Ovary (tissue), 7 donors: ENCODE measurements at regions not wholly inside any gene's neighbourhood (a gene's known extent, or its start where the extent isn't known, plus 50 kb on each side); places are given as distances from the start of the nearest gene placed in this dataset.

ENCODE experiments used
- DNase-seq, 5 donors: peaks; one replicate each; pipeline ENCODE4 v3.0.0-alpha.2; 2019 to 2020
- H3K27ac ChIP-seq, 2 donors: fragments of 200-600 bp; one replicate each; pipeline versions ENCODE4 v1.5.1 to v1.8.0; 2019 to 2022
- H3K27me3 ChIP-seq: fragments of 200-600 bp; one replicate; pipeline ENCODE4 v1.8.0; 2022
- H3K36me3 ChIP-seq: fragments of 200-600 bp; sonication (generic); one replicate; pipeline ENCODE4 v1.5.1; 2019
- H3K4me1 ChIP-seq: one replicate; pipeline ENCODE4 v1.8.1; 2013; ENCODE audit warnings: mild to moderate bottlenecking, moderate library complexity; ENCODE audit not compliant: insufficient read depth
- H3K4me3 ChIP-seq: fragments of 200-600 bp; sonication (generic); one replicate; pipeline ENCODE4 v1.5.1; 2017
- H3K9me3 ChIP-seq, 2 donors: fragments of 200-600 bp in 1 of 2; sonication (generic) in 1 of 2; one replicate each; pipeline versions ENCODE4 v1.5.1 to v1.8.1; 2013 to 2019; ENCODE audit warnings: mild to moderate bottlenecking in 1 of 2, moderate library complexity in 1 of 2
- EP300 ChIP-seq: sonication (generic); formaldehyde crosslinking; IDR thresholded peaks from one replicate; pipeline ENCODE4 v1.6.1; 2017; ENCODE audit warnings: antibody characterized with exemption
- POLR2A ChIP-seq: fragments of 450-650 bp; IDR thresholded peaks from one replicate; pipeline ENCODE4 v1.6.1; 2017; ENCODE audit warnings: antibody characterized with exemption, mild to moderate bottlenecking, moderate library complexity
- WGBS, 3 donors: extraction: QIAGEN DNeasy Blood & Tissue Kit in 1 of 3; methylation state at CpG; one replicate each; pipeline versions ENCODE4 v1.1.5 to v1.1.7; 2013 to 2017; 5-methylcytosine and 5-hydroxymethylcytosine counted together
- intact Hi-C, 4 donors: fragments of 100-400 bp; cut with DNase I; formaldehyde crosslinking; loops; one replicate each; pipeline versions ENCODE4 v1.11.0 to v1.15.1; 2022 to 2023
- TF ChIP-seq, protein P1 (sequence below), 3 donors: fragments of 450-650 bp in 2 of 3; fragments of 200-600 bp in 1 of 3; IDR thresholded peaks; one replicate each; pipeline versions ENCODE4 v1.5.1 to v1.8.0; 2016 to 2022; ENCODE audit warnings: antibody characterized with exemption in 3 of 3, mild to moderate bottlenecking in 1 of 3
- donor health status: DM: no; HTN: no; CAD: no; lungs with moderate emphysema.
- donor health status: DM: no; HTN: no; CAD: no.
- donor health status: Bipolar disorder and iron deficiency.
- donor health status: DM: no; HTN: no; CAD: no.
- donor health status: DM: yes; HTN: yes; CAD: no.

DNA sequence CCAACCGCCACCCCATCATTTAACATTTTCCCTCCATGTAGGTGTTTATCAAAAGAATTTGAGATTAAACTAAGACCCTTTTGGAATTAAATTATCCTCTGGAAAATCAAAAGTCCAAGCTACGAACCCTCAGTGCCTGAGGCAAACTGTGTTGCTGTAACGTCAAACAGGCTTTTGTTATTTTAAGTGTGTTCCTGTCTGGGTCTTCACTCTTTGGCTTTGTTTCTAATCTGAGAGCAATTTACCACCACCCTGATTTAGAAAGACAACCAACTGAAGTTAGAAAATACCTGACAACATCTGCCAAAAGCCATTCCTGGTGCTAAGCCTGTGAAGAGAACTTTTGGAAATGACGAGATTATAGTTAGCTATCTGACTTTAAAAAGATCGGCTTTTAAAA lies 199.9 kb downstream of the DIRAS2 start:
- no peak overlapping the region for H3K4me3 ChIP-seq

DNA sequence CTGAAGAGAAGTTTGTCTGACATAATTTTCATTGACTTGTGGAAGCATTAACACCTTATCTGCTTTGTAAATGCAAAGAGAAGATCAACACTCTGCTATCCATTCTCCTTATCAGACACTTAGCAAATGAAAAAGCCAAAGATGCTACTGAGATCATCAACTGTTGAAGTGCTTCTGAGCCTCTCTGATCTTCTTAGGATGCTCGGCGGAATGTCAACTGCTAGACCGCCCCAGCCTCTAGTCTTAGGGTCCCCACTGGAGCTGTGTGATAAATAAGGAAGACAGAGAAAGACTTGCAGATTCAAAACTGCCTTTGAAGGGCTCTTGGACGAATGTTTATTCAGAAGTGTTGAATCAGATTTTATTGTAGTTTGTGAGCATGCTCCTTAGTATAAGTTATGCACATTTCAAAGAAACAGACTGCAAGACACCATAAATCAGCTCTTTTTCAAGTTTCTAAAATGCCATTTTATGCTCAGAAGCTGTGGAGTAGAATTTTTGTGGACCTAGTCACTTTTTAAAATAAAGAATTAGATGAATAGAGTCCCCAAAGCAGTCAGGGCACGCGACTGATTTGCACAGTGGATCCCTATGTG lies 197.9 kb downstream of the DIRAS2 start:
- no peak for DNase-seq
- H3K27ac ChIP-seq = no peak overlapping the region
- H3K4me3 ChIP-seq = no peak overlapping the region
- H3K27me3 ChIP-seq = no peaks in the 10 kb centered on the region
- TF ChIP-seq EP300 = no peak
- intact Hi-C loops = no loop called here
- no peaks in the 10 kb centered on the region for H3K36me3 ChIP-seq
- H3K9me3 ChIP-seq = no peaks in the 10 kb centered on the region
- 75 to 79% (median 77%) methylated on average over 6 of the region's 6 CpGs for WGBS, 3 donors
- H3K4me1 ChIP-seq = no peaks in the 10 kb centered on the region

More for the DNA sequence above, 199.9 kb downstream of the DIRAS2 start:
- DNase-seq = no peak
- WGBS, 3 donors = 39 to 44% (median 43%) methylated on average over 5 of the region's 5 CpGs
- Histone ChIP-seq H3K27ac (no peak overlapping the region), H3K9me3 (no peaks in the 10 kb centered on the region), H3K27me3 (no peaks in the 10 kb centered on the region), H3K36me3 (no peaks in the 10 kb centered on the region), H3K4me1 (no peaks in the 10 kb centered on the region)
- intact Hi-C loops = no loop called here
- TF ChIP-seq POLR2A (no peak), EP300 (no peak)
- TF ChIP-seq, protein P1, sequence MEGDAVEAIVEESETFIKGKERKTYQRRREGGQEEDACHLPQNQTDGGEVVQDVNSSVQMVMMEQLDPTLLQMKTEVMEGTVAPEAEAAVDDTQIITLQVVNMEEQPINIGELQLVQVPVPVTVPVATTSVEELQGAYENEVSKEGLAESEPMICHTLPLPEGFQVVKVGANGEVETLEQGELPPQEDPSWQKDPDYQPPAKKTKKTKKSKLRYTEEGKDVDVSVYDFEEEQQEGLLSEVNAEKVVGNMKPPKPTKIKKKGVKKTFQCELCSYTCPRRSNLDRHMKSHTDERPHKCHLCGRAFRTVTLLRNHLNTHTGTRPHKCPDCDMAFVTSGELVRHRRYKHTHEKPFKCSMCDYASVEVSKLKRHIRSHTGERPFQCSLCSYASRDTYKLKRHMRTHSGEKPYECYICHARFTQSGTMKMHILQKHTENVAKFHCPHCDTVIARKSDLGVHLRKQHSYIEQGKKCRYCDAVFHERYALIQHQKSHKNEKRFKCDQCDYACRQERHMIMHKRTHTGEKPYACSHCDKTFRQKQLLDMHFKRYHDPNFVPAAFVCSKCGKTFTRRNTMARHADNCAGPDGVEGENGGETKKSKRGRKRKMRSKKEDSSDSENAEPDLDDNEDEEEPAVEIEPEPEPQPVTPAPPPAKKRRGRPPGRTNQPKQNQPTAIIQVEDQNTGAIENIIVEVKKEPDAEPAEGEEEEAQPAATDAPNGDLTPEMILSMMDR (IDR thresholded peaks at IDR 0.05) = no peak

DNA sequence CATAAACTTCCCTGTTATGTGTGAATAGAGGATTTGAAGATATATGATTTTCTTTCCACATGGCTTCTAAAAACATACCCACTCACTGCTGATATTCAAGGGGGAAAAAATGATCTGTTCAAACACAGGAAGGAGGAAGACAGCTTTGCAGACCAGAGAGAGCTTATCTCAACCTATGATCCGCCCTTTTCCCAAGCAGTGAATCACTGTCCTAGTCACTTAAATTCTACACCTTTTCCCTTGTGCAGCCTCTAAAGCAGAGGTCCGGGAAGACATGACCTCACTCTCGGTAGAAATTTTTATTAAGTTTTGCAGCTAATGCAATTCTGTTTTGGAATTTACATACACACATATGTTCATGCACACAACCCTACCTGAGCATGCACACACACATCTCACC lies 197.2 kb downstream of the DIRAS2 start:
- WGBS, 3 donors = 35 to 38% (median 36%) methylated on average over 3 of the region's 3 CpGs
- no peaks in the 10 kb centered on the region for H3K4me1 ChIP-seq
- no peak overlapping the region for H3K27ac ChIP-seq
- intact Hi-C loops = no loop called here
- no peaks in the 10 kb centered on the region for H3K27me3 ChIP-seq
- TF ChIP-seq, protein P1 (IDR thresholded peaks at IDR 0.05) = no peak
- TF ChIP-seq POLR2A (no peak), EP300 (no peak)
- DNase-seq = no peak
- no peak overlapping the region for H3K4me3 ChIP-seq
- H3K9me3 ChIP-seq = no peaks in the 10 kb centered on the region
- H3K36me3 ChIP-seq = no peaks in the 10 kb centered on the region

DNA sequence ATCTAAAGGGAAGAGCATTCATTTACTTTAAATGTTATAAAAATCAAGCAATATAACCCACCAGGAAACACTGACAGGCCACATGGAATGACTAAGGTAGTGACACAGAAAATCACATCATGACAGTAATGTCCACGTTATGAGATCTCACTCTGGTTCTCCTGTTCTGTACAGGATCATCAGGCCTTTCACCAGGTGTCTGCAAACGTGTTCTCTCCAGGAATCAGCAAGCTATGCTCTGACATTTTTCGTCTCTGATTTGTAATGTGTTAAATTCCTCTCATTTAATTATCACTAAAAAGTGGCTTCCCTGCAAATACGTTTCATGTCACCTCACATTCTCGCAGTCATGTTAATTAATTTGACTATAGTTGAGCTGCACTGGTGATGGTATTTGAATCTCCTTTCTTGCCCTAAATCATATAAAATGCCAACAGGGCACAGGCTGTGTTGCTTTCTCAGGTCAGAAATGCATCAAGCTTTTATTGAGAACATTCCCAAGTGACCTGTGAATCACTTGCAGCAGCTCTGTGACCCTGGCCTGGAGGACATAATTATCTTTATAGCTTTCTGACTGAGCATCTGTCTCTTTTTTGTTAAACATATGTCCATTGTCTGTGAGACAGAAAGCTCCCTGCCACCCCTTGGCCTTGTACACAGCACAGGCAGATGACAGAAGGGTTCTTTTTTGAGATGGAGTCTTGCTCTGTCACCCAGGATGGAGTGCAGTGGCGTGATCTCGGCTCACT lies 196.2 kb downstream of the DIRAS2 start:
- no peaks in the 10 kb centered on the region for H3K9me3 ChIP-seq
- no peak overlapping the region for H3K4me3 ChIP-seq
- no peaks in the 10 kb centered on the region for H3K27me3 ChIP-seq
- DNase-seq = no peak
- no peaks in the 10 kb centered on the region for H3K4me1 ChIP-seq
- no peak overlapping the region for H3K27ac ChIP-seq
- TF ChIP-seq, protein P1 (IDR thresholded peaks at IDR 0.05) = no peak
- TF ChIP-seq EP300 (no peak), POLR2A (no peak)
- WGBS, 3 donors = 40 to 58% (median 42%) methylated on average over 7 of the region's 7 CpGs
- intact Hi-C loops = no loop called here
- no peaks in the 10 kb centered on the region for H3K36me3 ChIP-seq

DNA sequence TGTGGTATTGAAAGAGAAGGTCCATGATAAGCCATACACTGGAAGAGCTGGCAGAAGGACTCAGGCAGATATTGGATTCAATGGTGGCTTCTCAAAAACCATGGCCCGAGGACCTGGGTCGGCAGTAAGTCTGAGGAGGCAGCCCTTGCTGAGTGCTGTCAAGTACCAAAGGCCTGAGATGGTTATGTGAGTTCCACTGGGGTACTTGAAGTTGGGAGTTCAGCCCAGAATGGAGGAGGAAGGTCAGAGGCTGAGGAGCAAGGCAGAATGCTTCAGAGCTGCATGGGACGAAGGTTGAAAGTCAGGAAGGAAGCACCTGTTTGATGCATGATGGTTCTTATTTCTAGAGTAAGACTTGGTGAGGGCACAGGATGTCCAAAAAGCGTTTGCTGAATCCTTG lies 194.9 kb downstream of the DIRAS2 start:
- intact Hi-C loops = no loop called here
- 79 to 86% (median 80%) methylated on average over 4 of the region's 4 CpGs for WGBS, 3 donors
- DNase-seq = no peak
- Histone ChIP-seq H3K4me1 (no peaks in the 10 kb centered on the region), H3K36me3 (no peaks in the 10 kb centered on the region), H3K27ac (no peak overlapping the region), H3K27me3 (no peaks in the 10 kb centered on the region), H3K4me3 (no peak overlapping the region), H3K9me3 (no peaks in the 10 kb centered on the region)
- TF ChIP-seq EP300 = no peak
- no peak for TF ChIP-seq POLR2A
- TF ChIP-seq, protein P1 (IDR thresholded peaks at IDR 0.05) = no peak
